ENCODE measurements at regions not wholly inside any gene's neighbourhood (a gene's known extent, or its start where the extent isn't known, plus 50 kb on each side); places are given as distances from the start of the nearest gene placed in this dataset.

DNA sequence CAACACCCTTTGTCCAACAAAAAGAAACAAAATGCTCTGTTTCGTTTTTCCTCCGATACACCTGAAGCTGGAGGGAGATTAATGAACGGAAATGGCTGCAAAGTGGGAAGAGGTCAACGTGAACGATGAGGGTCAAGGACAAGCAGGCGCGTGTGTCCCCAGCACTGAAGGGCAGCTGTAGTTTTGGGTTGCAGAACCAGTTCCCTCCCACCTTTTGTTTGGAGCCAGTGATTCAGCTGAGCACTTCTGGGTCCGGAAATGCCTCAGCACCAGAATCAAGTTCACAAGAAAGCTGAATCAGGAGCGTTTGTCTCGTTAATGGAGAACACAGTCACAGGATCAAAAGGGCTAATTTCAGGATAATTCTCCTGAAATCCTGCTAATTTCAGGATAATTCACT lies 51.1 kb upstream of the PWP1 start:
- TF ChIP-seq TAF1 (IDR thresholded peaks at IDR 0.05; ENCODE audit: low read depth) = no peak
- TF ChIP-seq, protein P1, sequence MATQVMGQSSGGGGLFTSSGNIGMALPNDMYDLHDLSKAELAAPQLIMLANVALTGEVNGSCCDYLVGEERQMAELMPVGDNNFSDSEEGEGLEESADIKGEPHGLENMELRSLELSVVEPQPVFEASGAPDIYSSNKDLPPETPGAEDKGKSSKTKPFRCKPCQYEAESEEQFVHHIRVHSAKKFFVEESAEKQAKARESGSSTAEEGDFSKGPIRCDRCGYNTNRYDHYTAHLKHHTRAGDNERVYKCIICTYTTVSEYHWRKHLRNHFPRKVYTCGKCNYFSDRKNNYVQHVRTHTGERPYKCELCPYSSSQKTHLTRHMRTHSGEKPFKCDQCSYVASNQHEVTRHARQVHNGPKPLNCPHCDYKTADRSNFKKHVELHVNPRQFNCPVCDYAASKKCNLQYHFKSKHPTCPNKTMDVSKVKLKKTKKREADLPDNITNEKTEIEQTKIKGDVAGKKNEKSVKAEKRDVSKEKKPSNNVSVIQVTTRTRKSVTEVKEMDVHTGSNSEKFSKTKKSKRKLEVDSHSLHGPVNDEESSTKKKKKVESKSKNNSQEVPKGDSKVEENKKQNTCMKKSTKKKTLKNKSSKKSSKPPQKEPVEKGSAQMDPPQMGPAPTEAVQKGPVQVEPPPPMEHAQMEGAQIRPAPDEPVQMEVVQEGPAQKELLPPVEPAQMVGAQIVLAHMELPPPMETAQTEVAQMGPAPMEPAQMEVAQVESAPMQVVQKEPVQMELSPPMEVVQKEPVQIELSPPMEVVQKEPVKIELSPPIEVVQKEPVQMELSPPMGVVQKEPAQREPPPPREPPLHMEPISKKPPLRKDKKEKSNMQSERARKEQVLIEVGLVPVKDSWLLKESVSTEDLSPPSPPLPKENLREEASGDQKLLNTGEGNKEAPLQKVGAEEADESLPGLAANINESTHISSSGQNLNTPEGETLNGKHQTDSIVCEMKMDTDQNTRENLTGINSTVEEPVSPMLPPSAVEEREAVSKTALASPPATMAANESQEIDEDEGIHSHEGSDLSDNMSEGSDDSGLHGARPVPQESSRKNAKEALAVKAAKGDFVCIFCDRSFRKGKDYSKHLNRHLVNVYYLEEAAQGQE (IDR thresholded peaks at IDR 0.05; ENCODE audit: low read depth) = no peak
- TF ChIP-seq RAD21 (IDR thresholded peaks at IDR 0.05; ENCODE audit: low read depth) = no peak
- TF ChIP-seq YY1 (IDR thresholded peaks at IDR 0.05; ENCODE audit: low read depth) = no peak
- TF ChIP-seq NFIC (IDR thresholded peaks at IDR 0.05) = no peak
- TF ChIP-seq EGR1 (IDR thresholded peaks at IDR 0.05) = no peak
- no peak for TF ChIP-seq EP300 (IDR thresholded peaks at IDR 0.05; ENCODE audit: borderline replicate concordance)
- no peak for TF ChIP-seq TCF12 (IDR thresholded peaks at IDR 0.05; ENCODE audit: low read depth)
- TF ChIP-seq ZBTB7A (IDR thresholded peaks at IDR 0.05; ENCODE audit: low read depth) = no peak
- TF ChIP-seq, protein P2, sequence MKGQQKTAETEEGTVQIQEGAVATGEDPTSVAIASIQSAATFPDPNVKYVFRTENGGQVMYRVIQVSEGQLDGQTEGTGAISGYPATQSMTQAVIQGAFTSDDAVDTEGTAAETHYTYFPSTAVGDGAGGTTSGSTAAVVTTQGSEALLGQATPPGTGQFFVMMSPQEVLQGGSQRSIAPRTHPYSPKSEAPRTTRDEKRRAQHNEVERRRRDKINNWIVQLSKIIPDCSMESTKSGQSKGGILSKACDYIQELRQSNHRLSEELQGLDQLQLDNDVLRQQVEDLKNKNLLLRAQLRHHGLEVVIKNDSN (IDR thresholded peaks at IDR 0.05) = no peak
- TF ChIP-seq CREB1 (IDR thresholded peaks at IDR 0.05; ENCODE audit: low read depth) = no peak
- TF ChIP-seq CEBPB (IDR thresholded peaks at IDR 0.05) = no peak
- TF ChIP-seq TEAD4 (IDR thresholded peaks at IDR 0.05) = no peak
- TF ChIP-seq, protein P3, sequence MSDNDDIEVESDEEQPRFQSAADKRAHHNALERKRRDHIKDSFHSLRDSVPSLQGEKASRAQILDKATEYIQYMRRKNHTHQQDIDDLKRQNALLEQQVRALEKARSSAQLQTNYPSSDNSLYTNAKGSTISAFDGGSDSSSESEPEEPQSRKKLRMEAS (IDR thresholded peaks at IDR 0.05) = no peak
- no peak for TF ChIP-seq FOXM1 (IDR thresholded peaks at IDR 0.05; ENCODE audit: borderline replicate concordance, low read depth)

DNA sequence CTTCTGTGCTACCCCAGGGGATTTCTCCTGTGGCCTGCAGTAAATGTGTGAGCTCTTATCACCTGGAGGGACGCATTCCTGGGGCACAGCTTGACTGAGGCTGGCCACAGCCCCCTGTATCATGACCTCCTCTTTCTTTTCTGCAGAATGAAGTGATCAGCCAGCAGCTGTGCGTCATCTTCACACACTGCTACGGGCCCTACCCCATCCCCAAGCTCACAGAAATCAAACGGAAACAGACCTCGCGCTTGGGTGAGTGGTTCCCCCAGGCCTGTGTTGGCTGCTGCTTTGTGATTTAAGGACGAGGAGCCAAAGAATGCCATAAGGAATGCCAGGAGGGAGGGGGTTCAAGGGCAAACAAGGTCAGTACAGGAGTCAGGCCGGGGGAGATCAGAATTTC lies 50.5 kb upstream of the PWP1 start:
- TF ChIP-seq FOXM1 (IDR thresholded peaks at IDR 0.05; ENCODE audit: borderline replicate concordance, low read depth) = no peak
- TF ChIP-seq CREB1 (IDR thresholded peaks at IDR 0.05; ENCODE audit: low read depth) = no peak
- no peak for TF ChIP-seq CEBPB (IDR thresholded peaks at IDR 0.05)
- TF ChIP-seq, protein P3 (IDR thresholded peaks at IDR 0.05) = no peak
- no peak for TF ChIP-seq EGR1 (IDR thresholded peaks at IDR 0.05)
- TF ChIP-seq YY1 (IDR thresholded peaks at IDR 0.05; ENCODE audit: low read depth) = no peak
- TF ChIP-seq ZBTB7A (IDR thresholded peaks at IDR 0.05; ENCODE audit: low read depth) = no peak

All from Ishikawa (cell line).